ENCODE measurements at regions not wholly inside any gene's neighbourhood (a gene's known extent, or its start where the extent isn't known, plus 50 kb on each side); places are given as distances from the start of the nearest gene placed in this dataset.

DNA sequence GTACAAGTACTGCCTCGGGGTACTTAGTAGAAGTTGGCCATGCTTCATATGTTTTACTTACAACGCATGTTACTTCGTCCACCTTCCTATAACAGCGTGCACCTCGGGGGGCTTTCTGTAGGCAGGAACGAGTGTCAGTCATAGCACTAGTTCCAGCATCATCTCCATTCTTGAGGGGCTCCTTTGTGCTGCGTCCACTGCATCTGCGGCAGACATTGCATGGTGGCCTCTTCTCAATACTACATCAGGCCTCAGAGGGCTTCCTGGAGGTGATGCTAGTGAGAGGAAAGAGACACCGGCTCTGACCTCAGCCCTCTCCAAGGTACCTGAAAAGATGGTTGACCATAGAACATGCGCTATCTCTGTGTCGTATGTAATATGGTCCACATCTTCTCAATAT, 121.2 kb upstream of the RTL1 start:
- no peak for DNase-seq (ENCODE audit: low read depth in 4 of 4, low spot score in 3 of 4)

DNA sequence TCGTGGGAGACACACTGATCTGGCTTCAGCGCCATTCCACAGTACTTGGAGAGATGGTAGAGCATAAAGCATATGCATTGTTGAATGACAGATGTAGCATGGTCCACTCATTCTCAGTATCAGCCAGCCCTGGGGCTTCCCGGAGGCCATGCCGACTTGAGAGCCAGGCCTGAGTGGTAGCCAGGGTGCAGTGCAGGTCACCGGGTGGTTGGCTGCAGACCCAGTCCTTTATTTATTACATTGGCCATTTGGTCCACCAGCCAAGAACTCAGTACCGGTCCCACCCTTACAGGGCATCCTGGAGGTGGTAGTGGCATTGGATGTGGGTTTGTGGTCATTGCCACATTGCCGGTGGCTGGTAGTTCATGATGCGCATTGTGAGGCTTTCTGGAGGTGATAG, 121.6 kb upstream of the RTL1 start:
- DNase-seq (ENCODE audit: low read depth in 4 of 4, low spot score in 3 of 4), result no peak

DNA sequence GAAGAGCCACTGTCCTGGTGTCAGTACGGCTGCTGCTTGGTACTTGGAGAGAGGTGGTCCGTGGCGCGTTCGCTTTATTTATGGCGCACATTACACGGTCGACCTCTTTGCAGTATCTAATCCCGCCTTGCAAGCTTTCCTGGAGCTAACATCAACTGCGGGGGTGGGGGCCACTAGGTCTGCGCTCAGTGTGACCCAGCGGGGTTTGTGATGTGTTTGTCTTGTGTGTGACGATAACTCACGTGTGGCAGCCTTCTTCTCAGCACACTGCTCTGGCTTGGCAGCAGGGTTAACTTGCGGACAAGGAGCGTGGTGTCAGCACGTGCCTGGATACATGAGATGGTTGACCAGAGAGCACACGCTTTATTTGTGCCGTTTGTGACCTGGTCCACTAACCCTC, 122.2 kb upstream of the RTL1 start:
- peak; percentile 5 to 46 (median 10) for DNase-seq (ENCODE audit: low read depth in 4 of 4, low spot score in 3 of 4)

DNA sequence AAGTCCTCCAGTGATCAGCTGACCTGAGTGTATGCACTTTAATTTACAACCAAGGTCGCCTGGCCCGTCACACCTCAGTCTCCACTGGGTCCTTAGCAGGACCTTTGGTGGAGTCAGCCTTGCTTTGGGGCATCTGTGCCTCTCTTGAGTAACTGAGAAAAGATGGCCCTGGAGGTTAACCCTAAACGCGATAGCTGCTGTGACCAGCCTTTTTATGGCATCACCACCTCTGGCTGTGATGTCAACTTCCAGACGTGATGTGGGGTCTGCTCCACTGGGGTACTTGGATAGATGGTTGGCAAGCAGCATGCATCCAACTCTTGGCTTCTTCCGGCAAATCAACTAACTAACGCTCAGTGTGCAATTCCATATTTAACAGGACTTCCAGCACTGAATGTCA, 122.8 kb upstream of the RTL1 start:
- no peak for DNase-seq (ENCODE audit: low read depth in 4 of 4, low spot score in 3 of 4)

DNA sequence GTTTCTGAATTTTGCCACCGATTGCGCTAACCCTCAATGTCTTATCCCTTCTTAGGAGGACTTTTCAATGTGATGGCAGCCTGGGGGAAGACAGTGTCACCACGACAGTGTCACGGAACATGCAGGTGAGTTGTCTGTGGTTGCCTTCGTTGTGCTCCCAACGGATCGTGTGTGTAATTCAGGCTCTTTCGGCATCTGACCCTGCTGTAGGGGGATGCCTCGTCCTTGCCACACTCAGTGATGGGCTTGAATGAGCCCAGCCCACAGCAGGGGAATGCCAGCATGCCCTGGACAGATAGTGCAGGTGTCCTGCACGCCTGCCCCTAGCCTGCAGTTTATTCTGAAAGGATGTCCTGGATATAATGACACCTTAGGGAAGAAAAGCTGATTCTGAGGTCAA, 123.8 kb upstream of the RTL1 start:
- DNase-seq (ENCODE audit: low read depth in 4 of 4, low spot score in 3 of 4), result no peak

DNA sequence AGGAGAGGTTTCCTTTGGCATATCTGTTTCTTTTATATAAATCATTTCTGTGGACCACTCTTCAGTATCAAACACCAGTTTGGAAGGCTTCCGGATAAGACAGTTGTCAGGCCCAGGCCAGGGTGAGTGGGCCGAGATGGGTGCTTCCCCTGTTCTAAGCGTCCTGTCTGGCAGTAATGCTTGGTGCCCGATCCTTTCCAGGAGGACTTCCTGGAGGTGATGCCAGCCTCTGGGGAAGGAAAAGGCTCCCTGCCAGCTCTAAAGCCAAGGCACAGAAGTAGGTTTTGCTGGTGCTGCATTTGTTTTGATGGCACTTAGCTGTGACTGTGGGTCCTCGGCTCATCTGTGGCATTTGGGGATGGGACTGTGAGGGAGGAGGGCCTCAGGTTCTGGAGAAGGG, 124.4 kb upstream of the RTL1 start:
- no peak for DNase-seq (ENCODE audit: low read depth in 4 of 4, low spot score in 3 of 4)

DNA sequence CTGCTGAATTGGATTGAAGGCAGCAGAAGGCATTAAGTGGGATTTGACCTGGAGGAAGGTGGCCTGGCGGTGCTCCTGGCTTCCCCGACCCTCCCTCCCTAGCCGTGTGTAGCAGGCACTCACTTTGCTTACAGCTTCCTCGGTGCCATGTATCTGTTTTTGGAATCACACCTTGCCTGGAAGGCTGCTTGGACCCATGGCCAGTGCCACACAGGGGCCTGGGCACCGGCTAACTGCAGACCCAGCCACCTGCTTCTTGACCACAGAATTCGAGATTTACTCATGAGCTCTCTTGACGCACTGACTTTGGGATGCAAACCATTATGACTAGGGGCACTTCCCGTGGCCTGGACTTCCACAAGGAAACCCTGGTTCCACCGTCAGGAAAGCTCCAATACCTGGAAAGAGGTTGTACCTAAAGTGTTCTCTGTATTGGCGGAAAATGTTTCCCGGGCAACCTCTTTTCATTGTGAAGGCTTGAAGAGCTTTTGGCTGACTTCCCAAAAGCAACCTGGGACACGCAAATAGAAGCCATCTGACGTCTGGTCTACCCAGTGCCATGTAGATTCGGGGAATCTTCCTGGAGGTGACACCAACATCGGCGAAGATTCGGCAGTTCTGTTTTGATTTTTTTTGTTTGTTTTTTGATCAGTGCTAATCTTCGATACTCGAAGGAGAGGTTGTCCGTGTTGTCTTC, 125.6 kb upstream of the RTL1 start:
- DNase-seq (ENCODE audit: low read depth in 4 of 4, low spot score in 3 of 4), result no peak

DNA sequence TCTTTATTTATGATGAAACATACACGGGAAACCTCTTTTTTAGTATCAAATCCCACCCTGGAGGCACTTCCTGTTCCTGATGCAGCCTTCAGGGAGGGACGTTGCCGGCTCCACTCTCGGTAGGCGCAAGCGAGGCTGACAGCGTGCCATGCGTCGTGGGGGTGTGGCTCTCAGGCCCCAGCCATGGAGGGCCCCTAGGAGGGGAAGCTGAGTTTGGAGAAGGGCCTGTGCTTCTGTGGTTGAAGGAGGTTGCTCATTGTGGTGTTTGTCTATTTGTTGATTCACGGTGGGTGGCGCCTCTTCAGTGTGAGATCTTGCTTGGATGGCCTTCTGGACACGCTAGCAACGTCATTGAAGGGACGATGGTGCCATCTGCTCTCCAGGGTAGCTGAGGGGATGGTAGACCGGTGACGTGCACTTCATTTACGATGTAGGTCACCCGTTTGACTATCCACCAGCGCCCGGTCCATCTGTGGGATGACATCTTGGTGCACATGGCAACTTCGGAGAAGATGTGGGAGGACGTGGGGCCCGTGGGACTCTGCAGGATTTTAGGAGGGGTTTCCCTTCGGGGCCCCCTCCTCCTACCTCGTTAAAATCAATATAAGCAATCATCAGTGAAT, 126.3 kb upstream of the RTL1 start:
- no peak for DNase-seq (ENCODE audit: low read depth in 4 of 4, low spot score in 3 of 4)

DNA sequence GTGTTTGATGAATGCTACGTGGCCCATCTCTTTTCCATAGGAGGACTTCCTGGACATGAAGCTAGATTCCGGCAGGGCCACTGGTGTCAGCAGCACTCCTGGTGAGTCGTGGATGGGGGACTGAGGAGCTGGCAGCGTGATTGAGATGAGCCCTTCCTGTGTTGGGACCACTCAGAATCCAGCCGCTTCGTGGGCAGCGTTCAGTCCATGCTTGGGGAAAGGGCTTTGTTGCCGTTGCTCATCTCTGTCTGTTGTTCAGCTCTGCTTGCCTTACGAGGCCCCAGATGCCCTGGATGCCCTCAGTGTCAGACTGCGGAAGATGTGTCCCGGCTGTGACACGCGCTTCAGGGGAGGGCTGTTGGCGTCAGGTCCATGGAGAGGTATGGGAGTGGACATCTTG, 127.1 kb upstream of the RTL1 start:
- no peak for DNase-seq (ENCODE audit: low read depth in 4 of 4, low spot score in 3 of 4)

DNA sequence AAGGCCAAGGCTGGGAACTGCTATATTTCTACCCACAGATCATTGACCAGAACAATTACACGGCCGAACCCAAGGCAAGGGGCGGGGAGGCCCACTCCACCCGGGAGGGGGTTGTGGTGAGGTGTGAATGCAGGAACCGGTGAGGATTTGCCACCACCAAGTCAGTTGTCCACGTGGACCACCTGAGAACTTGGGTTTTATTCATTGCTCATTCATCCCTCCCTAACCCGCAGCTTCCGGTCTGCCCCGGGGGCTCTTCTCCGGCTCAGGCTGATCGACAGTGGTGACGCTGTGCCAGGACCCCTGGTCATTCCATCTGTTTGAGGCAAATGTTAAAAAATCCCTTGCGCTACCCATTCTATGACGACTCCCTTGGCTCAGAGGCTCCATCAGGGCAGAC, 127.7 kb upstream of the RTL1 start:
- DNase-seq (ENCODE audit: low read depth in 4 of 4, low spot score in 3 of 4), result no peak

DNA sequence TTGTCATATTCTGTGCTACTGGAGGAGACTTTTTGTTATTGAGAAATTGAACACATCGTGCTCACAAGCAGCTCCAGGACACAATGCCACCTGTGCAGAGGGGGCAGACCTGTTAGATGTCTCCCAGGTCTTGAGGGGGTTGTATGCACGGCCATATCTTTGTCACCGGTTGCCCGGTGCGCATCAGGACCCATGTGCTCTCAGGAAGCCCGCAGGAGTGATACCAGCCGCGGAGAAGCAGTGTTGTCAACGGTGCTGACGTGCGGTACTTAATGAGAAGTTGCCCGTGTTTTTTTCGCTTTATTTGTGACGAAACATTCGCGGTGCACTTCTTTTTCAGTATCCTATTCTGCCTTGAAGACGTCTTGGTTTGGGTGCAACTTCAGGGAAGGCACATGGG, 128.2 kb upstream of the RTL1 start:
- DNase-seq (ENCODE audit: low read depth in 4 of 4, low spot score in 3 of 4), result no peak

DNA sequence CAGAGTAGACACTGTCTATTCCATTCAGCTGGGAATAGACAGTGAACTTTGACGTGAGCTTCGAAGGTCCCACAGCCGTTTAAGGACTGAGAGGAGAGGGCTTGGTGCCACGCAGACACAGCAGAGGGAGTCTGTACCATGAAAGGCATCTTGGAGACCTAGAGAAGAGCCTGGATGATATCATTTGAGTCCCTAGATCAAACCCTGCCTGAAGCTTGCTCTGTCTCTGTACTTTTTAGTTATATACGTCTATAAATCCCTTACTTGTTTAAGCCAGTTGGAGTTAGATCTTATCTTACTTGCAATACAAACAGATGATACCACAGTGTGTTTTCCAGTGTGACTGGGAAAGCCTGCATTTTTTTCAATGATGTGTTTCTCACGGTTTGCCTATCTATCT, 128.9 kb upstream of the RTL1 start:
- DNase-seq (ENCODE audit: low read depth in 4 of 4, low spot score in 3 of 4), result no peak

DNA sequence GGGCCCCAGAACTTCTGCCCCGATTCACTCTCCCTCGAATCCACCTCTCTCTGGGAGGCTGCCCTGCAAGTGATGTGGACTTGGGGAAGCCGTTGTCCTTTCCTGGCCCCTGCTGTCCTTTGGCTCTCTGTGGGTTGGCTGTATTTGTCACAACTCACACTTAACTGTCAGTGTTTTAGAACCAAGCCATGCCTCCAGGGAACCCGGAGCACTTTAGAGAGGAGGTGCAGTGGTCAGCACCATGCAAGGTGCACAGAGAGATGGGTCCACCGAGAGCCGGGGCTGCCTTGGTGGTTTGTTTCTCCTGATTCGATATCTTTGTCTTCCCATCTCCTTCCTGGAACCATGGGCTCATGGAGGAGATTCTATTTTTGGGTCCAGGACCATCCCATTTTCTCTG, 129.5 kb upstream of the RTL1 start:
- DNase-seq (ENCODE audit: low read depth in 4 of 4, low spot score in 3 of 4), result no peak

DNA sequence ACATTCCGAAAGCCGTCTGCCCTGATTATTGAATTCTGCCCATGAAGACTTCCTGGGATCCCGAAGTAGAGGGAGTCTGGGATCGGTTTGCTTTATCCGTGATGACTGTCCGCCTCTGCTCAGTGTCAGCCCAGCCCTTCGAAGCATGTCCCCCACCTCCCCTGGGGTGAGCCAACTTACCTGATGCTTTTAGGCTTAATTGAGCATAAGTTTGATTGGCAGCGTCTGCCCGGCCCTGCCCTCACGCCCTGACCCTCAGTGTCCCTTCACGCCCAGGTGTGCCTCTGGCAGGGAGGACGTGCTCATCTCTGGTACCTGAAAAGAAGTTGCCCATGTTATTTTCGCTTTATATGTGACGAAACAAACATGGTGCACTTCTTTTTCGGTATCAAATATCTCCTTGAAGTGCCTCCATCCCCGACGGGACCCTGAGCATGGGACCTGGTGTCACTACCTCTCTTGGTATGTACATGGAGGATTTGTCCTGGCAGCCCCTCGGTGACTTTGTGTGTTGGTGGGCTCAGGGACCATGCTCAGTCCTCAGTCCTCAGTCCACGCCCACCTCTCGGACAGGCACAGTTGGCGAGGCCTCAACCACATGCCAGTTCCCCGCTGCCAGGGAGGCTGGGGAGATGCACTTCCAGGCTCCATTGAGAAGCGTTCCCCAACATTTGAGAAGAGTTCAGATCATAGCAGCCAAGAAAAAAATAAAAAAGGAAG, 130.1 kb upstream of the RTL1 start:
- no peak for DNase-seq (ENCODE audit: low read depth in 4 of 4, low spot score in 3 of 4)

DNA sequence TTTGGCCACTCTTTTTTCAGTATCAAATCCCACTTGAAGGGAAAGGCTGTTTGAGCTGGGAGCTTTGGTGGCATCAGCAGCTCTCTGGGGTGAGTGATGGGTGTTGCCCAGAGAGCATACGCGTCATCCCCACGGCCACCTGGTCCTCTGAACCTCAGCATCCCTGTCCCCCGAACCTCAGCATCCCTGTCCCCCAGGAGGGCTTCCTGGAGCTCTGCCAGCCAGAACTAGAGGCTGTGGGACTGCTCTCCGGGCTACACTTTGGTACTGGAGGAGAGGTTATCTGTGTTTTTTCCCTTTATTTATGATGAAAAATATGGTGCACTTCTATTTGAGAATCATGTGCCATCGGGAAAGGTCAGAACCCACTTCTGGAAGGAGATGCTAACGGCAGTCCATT, 131.5 kb upstream of the RTL1 start:
- DNase-seq (ENCODE audit: low read depth in 4 of 4, low spot score in 3 of 4), result no peak

DNA sequence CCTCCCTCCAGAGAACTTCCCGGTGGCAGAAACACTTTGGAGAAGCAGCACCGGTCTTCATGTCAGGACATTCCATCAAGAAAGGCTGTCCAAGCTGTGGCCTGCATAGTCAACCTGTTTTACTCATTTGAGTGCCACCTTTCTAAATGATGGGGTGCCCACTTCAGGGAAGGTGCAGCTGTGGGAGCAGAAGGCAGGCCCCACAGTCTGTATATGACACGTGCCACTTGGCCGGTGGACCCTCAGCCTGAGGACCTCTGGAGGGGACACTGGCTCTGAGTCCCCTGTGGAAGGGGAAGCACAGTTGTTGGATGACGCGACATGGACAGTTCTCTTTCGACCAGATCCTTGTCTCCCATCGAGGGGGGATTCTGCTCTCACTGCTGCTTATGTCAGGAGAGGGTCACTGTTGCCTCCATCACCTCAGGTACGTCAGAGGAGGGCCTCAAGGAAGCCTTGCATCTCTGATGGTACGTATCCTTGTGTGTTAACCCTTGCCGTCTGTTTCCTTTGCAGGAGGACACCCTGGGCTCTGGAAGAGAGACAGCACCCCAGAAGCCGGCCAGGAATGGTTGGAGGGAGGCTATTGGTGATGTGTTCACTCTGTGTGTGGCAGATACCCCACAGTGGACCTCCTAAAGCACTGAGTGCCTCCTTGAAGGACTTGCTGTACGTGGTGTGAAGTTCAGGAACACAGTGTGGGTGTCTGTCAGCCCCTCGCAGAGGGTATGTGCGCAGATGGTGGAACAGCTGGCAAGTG, 132.1 kb upstream of the RTL1 start:
- DNase-seq (ENCODE audit: low read depth in 4 of 4, low spot score in 3 of 4), result no peak

DNA sequence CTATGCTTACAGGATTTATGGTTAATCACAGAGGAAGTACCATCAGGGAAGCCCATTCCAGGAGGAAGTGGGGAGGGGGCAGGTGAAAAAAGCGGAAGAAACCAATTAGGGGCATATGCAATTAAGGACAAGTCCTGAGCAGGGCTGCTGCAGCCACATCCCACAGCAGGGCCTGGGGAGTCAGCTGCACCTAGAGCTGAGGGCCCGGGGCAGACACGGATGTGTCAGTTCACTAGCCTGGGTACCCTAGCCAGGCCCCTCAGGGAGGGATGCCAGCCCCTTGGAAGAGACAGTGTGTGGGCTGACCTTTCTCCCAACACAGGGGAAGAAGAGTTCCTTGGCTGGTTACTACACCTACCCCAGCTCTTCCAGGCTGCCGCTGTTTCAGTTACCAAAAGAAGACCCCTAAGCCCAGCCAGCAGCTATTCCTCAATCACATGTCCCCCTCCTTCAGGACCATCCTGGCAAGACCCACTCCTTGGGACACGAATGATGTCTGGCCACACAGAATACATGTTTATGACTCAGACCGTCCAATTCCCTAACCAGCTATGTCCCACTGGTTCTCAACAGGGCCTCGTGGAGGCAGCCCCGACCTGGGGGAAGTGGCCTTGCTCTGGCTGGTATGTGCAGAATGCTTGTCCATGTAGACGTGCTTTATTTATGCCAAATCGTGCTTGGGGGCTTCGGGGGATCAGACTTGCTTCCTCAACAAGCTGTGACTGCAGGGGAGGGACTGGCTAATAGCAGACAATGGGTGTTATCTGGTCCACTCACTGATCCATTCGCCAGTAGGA, 133.7 kb upstream of the RTL1 start:
- no peak for DNase-seq (ENCODE audit: low read depth in 4 of 4, low spot score in 3 of 4)

DNA sequence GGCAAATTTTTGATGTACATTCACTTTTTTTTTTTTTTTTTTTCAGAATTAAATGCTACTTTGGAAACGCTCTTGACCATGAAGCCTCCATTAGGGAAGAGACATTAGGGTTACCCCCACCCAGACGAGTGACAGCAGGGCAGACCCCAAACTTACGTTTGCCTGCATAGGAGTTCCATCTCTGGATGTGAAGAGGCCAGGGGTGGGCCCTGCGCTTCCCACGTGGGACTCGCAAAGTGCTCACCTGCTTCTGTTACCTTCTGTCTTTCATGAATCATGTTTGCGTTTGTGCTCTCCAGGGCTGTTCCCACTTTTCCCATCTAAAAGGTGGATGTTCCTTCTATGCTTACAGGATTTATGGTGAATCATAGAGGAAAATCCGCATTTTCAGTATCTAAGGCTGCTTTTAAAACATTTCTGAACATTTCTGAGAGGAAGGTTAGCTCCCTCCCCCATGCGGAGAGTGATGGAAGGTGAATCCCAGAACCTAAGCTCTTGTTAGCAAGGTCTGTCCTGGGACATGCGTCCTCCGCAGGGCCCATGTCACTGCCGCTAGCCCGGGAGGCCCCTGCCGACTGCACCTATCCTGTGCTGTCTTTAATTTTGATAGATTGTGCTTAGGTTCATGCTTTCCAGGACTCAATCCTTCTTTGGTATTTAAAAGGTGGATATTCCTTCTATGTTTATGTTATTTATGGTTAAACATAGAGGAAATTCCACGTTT, 135.7 kb upstream of the RTL1 start:
- no peak for DNase-seq (ENCODE audit: low read depth in 4 of 4, low spot score in 3 of 4)

DNA sequence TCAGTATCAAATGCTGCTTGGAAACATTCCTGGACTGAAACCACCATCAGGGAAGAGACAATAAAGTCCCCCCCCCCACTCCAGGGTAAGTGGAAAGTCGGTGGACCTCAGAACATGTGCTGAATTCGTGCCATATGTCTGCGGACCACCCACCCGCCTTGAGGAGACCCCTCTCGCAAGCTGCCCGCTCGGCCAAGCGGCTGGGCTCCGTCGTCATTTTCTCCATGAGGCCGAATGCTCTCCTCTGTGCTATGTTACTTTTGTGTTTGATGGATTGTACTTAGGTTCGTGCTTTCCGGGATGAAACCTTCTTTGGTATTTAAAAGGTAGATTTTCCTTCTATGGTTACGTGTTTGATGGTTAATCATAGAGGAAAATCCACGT, 136.2 kb upstream of the RTL1 start:
- no peak for DNase-seq (ENCODE audit: low read depth in 4 of 4, low spot score in 3 of 4)
